ENCODE measurements at regions not wholly inside any gene's neighbourhood (a gene's known extent, or its start where the extent isn't known, plus 50 kb on each side); places are given as distances from the start of the nearest gene placed in this dataset.

- TF ChIP-seq, protein P1, sequence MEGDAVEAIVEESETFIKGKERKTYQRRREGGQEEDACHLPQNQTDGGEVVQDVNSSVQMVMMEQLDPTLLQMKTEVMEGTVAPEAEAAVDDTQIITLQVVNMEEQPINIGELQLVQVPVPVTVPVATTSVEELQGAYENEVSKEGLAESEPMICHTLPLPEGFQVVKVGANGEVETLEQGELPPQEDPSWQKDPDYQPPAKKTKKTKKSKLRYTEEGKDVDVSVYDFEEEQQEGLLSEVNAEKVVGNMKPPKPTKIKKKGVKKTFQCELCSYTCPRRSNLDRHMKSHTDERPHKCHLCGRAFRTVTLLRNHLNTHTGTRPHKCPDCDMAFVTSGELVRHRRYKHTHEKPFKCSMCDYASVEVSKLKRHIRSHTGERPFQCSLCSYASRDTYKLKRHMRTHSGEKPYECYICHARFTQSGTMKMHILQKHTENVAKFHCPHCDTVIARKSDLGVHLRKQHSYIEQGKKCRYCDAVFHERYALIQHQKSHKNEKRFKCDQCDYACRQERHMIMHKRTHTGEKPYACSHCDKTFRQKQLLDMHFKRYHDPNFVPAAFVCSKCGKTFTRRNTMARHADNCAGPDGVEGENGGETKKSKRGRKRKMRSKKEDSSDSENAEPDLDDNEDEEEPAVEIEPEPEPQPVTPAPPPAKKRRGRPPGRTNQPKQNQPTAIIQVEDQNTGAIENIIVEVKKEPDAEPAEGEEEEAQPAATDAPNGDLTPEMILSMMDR (IDR thresholded peaks at IDR 0.05; ENCODE audit: low read length) = no peak
- TF ChIP-seq EZH2phosphoT487 (IDR thresholded peaks at IDR 0.05; ENCODE audit: low read length) (no peak), EZH2 (optimal IDR thresholded peaks at IDR 0.05; ENCODE audit: low read depth, low read length) (no peak)
Observed at GRCh38 chr7:33726582-33726981, 178.8 kb upstream of the BMPER start.

Measured in MM.1S (cell line).